Smooth muscle cell (in vitro differentiated cells): ENCODE measurements at regions not wholly inside any gene's neighbourhood (a gene's known extent, or its start where the extent isn't known, plus 50 kb on each side); places are given as distances from the start of the nearest gene placed in this dataset.
"Not testable (repeated sequence)": the region's sequence is repeated elsewhere in the genome, so short reads cannot be mapped to it uniquely, and the experiment has no call there.

ENCODE experiments used
- DNase-seq: peaks from one replicate; lab custom pipeline; 2025; ENCODE audit not compliant: unreplicated experiment; lab: John Stamatoyannopoulos, UW
- H2AFZ ChIP-seq: fragments of 200-600 bp; sonication (generic); 2 replicates; pipeline ENCODE4 v1.6.0; 2016; ENCODE audit warnings: antibody characterized with exemption, low read depth, mild to moderate bottlenecking
- H3F3A ChIP-seq: fragments of 200-600 bp; sonication (generic); 2 replicates; pipeline ENCODE4 v1.6.0; 2017; ENCODE audit warnings: antibody characterized with exemption, low read depth
- H3K27ac ChIP-seq: fragments of 200-600 bp; sonication (generic); 2 replicates; pipeline ENCODE4 v1.5.1; 2016; ENCODE audit warnings: low read depth, mild to moderate bottlenecking
- H3K27me3 ChIP-seq: fragments of 200-600 bp; sonication (generic); 2 replicates; pipeline ENCODE4 v1.6.1; 2016; ENCODE audit warnings: low read depth, mild to moderate bottlenecking
- H3K36me3 ChIP-seq: fragments of 200-600 bp; sonication (generic); 2 replicates; pipeline ENCODE4 v1.5.1; 2016; ENCODE audit warnings: low read depth
- H3K4me1 ChIP-seq: fragments of 200-600 bp; sonication (generic); 2 replicates; pipeline ENCODE4 v1.5.1; 2016; ENCODE audit warnings: low read depth
- H3K4me2 ChIP-seq: fragments of 200-600 bp; sonication (generic); 2 replicates; pipeline ENCODE4 v1.6.0; 2016; ENCODE audit warnings: mild to moderate bottlenecking
- H3K4me3 ChIP-seq: fragments of 200-600 bp; sonication (generic); 2 replicates; pipeline ENCODE4 v1.5.1; 2016; ENCODE audit warnings: mild to moderate bottlenecking
- H3K79me2 ChIP-seq: fragments of 200-600 bp; sonication (generic); 2 replicates; pipeline ENCODE4 v1.6.0; 2016; ENCODE audit warnings: low read depth, mild to moderate bottlenecking
- H3K9ac ChIP-seq: fragments of 200-600 bp; sonication (generic); 2 replicates; pipeline ENCODE4 v1.6.0; 2016; ENCODE audit warnings: low read depth
- H3K9me3 ChIP-seq: fragments of 200-600 bp; sonication (generic); replicated peaks from 2 replicates; pipeline ENCODE4 v1.5.1; 2016; ENCODE audit warnings: low read depth
- H4K20me1 ChIP-seq: fragments of 200-600 bp; sonication (generic); 2 replicates; pipeline ENCODE4 v1.6.0; 2016; ENCODE audit warnings: low read depth
- CTCF ChIP-seq: fragments of 200-600 bp; sonication (generic); IDR thresholded peaks from 2 replicates; pipeline ENCODE4 v1.5.1; 2017; ENCODE audit warnings: borderline replicate concordance, mild to moderate bottlenecking, antibody characterized with exemption; ENCODE audit not compliant: insufficient read depth, poor library complexity, severe bottlenecking
- WGBS: methylation state at CpG from one replicate; pipeline ENCODE4 v1.1.7; 2016; ENCODE audit warnings: low lambda C conversion rate; 5-methylcytosine and 5-hydroxymethylcytosine counted together

GRCh38 chr2:66252109-66252508 is 182.8 kb upstream of the MEIS1 start:
- Histone ChIP-seq H3K27me3 (no peaks in the 10 kb centered on the region), H3K9me3 (no peaks in the 10 kb centered on the region), H3K9ac (no peak overlapping the region), H3K4me2 (no peak overlapping the region), H3K79me2 (no peaks in the 10 kb centered on the region), H3K36me3 (no peaks in the 10 kb centered on the region), H3K4me1 (no peaks in the 10 kb centered on the region), H2AFZ (no peak overlapping the region), H4K20me1 (no peaks in the 10 kb centered on the region), H3K4me3 (no peak overlapping the region), H3F3A (no peaks in the 10 kb centered on the region), H3K27ac (no peak overlapping the region)
- WGBS = 93% methylated on average over 5 of the region's 5 CpGs
- DNase-seq = no peak
- no peak for TF ChIP-seq CTCF

- H3K4me3 ChIP-seq = no peak overlapping the region
- TF ChIP-seq CTCF = no peak
- H3K9me3 ChIP-seq = no peaks in the 10 kb centered on the region
- no peaks in the 10 kb centered on the region for H3F3A ChIP-seq
- H3K79me2 ChIP-seq = no peaks in the 10 kb centered on the region
- no peak overlapping the region for H3K9ac ChIP-seq
- H3K4me2 ChIP-seq = no peak overlapping the region
- no peaks in the 10 kb centered on the region for H3K36me3 ChIP-seq
- no peak overlapping the region for H2AFZ ChIP-seq
- no peak for DNase-seq
- no peaks in the 10 kb centered on the region for H3K27me3 ChIP-seq
- H3K27ac ChIP-seq = no peak overlapping the region
- no peaks in the 10 kb centered on the region for H4K20me1 ChIP-seq
- H3K4me1 ChIP-seq = no peaks in the 10 kb centered on the region
Observed at GRCh38 chr2:66251573-66251972, 183.4 kb upstream of the MEIS1 start.

GRCh38 chr2:66249089-66249488 is 185.8 kb upstream of the MEIS1 start:
- H3K9ac ChIP-seq, H3K4me1 ChIP-seq, H2AFZ ChIP-seq, H3K9me3 ChIP-seq, H3K79me2 ChIP-seq, H3K27ac ChIP-seq, H3K36me3 ChIP-seq, H3K4me3 ChIP-seq, H4K20me1 ChIP-seq, H3K4me2 ChIP-seq, DNase-seq, H3F3A ChIP-seq: not testable (repeated sequence)
- WGBS = 84% methylated on average over 5 of the region's 7 CpGs
- peaks cover 17% of the 10 kb centered on the region for H3K27me3 ChIP-seq

GRCh38 chr2:66243809-66244208 is 191.1 kb upstream of the MEIS1 start:
- H3F3A ChIP-seq, H4K20me1 ChIP-seq, H3K27ac ChIP-seq, H3K9ac ChIP-seq, H3K4me2 ChIP-seq, H2AFZ ChIP-seq, H3K4me1 ChIP-seq, H3K79me2 ChIP-seq, H3K9me3 ChIP-seq, DNase-seq, H3K36me3 ChIP-seq, H3K4me3 ChIP-seq: not testable (repeated sequence)
- peaks cover 18% of the 10 kb centered on the region for H3K27me3 ChIP-seq
- WGBS = 71% methylated on average over 5 of the region's 5 CpGs

GRCh38 chr2:66242888-66243287 is 192.0 kb upstream of the MEIS1 start:
- H3K4me2 ChIP-seq, H3K79me2 ChIP-seq, H3K9ac ChIP-seq, H3K9me3 ChIP-seq, H3K36me3 ChIP-seq, H4K20me1 ChIP-seq, H2AFZ ChIP-seq, H3F3A ChIP-seq, H3K4me3 ChIP-seq, H3K4me1 ChIP-seq, DNase-seq: not testable (repeated sequence)
- WGBS = 62% methylated on average over 1 of the region's 1 CpG
- H3K27me3 ChIP-seq = peaks cover 18% of the 10 kb centered on the region
- peak overlapping the region; percentile 10 for H3K27ac ChIP-seq
